Choroid plexus epithelial cell (primary cell): ENCODE measurements at regions not wholly inside any gene's neighbourhood (a gene's known extent, or its start where the extent isn't known, plus 50 kb on each side); places are given as distances from the start of the nearest gene placed in this dataset.

ENCODE experiments used
- DNase-seq: peaks from one replicate; pipeline ENCODE4 v3.0.0-alpha.2; 2010; ENCODE audit warnings: low read depth
- H3K4me3 ChIP-seq: 2 replicates; pipeline ENCODE4 v1.5.1; 2011; ENCODE audit warnings: low read depth, mild to moderate bottlenecking, control low read depth, low read length, moderate library complexity
- CTCF ChIP-seq: conservative IDR thresholded peaks from 2 replicates; pipeline ENCODE4 v1.5.1; 2011; ENCODE audit warnings: low read depth, mild to moderate bottlenecking, control low read depth, inconsistent platforms, low read length, moderate library complexity

- peak; percentile 58 for DNase-seq
- no peak for TF ChIP-seq CTCF
- H3K4me3 ChIP-seq = no peak overlapping the region
Measured at GRCh38 chr1:215376544-215377264, 190.4 kb upstream of the KCTD3 start.

GRCh38 chr1:215377746-215378145, 189.4 kb upstream of the KCTD3 start:
- H3K4me3 ChIP-seq = no peak overlapping the region
- DNase-seq = no peak
- no peak for TF ChIP-seq CTCF

DNA sequence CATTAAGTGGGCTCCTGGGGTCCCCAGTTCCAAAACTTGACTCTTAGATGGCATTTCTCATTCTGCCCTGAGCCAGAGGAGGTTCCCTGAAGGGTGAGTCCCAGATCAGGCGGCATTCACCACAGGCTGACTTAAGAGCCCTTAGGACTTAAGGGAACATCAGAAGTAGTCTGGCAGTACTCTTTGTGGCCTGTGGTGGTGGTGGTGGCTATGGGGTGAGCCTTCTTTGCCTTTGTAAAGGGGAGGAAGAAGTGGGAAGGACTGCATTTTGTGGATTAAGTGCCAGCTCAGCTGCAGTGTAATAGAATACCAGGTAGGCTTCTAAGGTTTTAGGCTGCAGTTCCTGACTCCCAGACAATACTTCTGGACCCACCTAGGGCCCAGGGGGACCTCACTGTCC, 186.5 kb upstream of the KCTD3 start:
- DNase-seq = no peak
- no peak overlapping the region for H3K4me3 ChIP-seq
- no peak for TF ChIP-seq CTCF

- TF ChIP-seq CTCF = no peak
- DNase-seq = no peak
- no peak overlapping the region for H3K4me3 ChIP-seq
Measured at GRCh38 chr1:215393476-215393875, 173.6 kb upstream of the KCTD3 start.

DNA sequence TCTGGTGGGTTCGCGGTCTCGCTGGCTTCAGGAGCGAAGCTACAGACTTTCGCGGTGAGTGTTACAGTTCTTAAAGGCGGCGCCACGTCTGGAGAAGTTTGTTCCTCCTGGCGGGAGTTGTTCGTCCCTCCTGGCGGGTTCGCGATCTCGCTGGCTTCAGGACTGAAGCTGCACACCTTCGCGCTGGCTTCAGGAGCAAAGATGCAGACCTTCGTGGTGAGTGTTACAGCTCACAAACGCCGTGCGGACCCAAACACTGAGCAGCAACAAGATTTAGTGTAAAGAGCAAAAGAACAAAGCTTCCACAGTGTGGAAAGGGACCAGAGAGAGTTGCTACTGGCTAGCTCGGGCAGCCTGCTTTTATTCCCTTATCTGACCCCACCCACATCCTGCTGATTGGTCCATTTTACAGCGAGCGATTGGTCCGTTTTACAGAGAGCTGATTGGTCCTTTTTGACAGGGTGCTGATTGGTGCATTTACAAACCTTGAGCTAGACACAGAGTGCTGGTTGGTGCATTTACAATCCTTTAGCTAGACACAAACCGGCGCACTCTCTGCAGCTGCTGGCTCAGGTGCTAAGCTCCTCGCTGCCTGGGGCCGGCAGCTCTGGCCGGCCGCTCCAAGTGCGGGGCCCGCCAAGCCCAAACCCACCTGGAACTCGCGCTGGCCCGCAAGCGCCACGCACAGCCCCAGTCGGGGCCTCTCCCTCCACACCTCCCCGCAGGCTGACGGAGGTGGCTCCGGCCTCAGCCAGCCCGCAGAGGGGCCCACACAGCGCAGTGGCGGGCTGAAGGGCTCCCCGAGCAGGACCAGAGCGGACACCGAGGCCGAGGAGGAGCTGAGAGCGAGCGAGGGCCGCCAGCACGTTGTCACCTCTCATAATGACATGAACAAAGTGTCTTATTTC, 172.8 kb upstream of the KCTD3 start:
- no peak for DNase-seq
- TF ChIP-seq CTCF = no peak

GRCh38 chr1:215397106-215397505, 170.0 kb upstream of the KCTD3 start:
- no peak for DNase-seq
- no peak for TF ChIP-seq CTCF
- no peak overlapping the region for H3K4me3 ChIP-seq

More for the DNA sequence above, 172.8 kb upstream of the KCTD3 start:
- H3K4me3 ChIP-seq = no peak overlapping the region
